ENCODE measurements at regions not wholly inside any gene's neighbourhood (a gene's known extent, or its start where the extent isn't known, plus 50 kb on each side); places are given as distances from the start of the nearest gene placed in this dataset.

DNA sequence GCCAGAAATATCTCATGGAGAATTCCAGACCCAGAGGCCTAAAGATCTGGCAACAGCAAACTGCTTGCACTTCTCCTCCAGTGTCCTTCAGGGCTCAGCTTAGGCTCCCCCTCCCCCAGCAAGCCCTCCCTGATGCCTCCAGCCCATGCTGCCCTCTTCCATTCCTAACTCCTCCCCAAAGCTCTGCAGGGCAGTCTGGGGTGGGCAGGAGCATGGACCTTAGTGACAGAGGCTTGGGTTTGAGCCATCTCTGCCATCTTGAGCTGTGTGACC is 436.8 kb downstream of the PTPRU start (continued):
- TF ChIP-seq ZNF503 (CRISPR knock-in tag; IDR thresholded peaks at IDR 0.05), result no peak
- no peak for TF ChIP-seq RXRB (CRISPR knock-in tag; IDR thresholded peaks at IDR 0.05; ENCODE audit: borderline replicate concordance)
- TF ChIP-seq RELA (CRISPR knock-in tag; IDR thresholded peaks at IDR 0.05), result no peak
- TF ChIP-seq JDP2 (CRISPR knock-in tag; IDR thresholded peaks at IDR 0.05; ENCODE audit: borderline replicate concordance), result no peak
- no peak for TF ChIP-seq FOSL1 (CRISPR knock-in tag; IDR thresholded peaks at IDR 0.05; ENCODE audit: borderline replicate concordance)
- no peak for TF ChIP-seq CEBPG (CRISPR knock-in tag; IDR thresholded peaks at IDR 0.05)
- TF ChIP-seq YEATS2 (CRISPR knock-in tag; IDR thresholded peaks at IDR 0.05; ENCODE audit: borderline replicate concordance), result no peak
- TF ChIP-seq ZBTB1 (CRISPR knock-in tag; IDR thresholded peaks at IDR 0.05; ENCODE audit: borderline replicate concordance), result no peak

- no TSS peak for BruUV-seq (replicated peaks)
- POLR2A ChIA-PET, result no interaction called here
- Histone ChIP-seq H3K36me3 (replicated peaks in 1 of 2; ENCODE audit: control insufficient read depth in 1 of 2, insufficient read depth in 2 of 2, low read length in 2 of 2) (no peaks in the 10 kb centered on the region), H3K4me3 (replicated peaks in 1 of 3; ENCODE audit: insufficient read depth in 1 of 3, low read depth in 2 of 3, low read length in 3 of 3) (no peak overlapping the region), H3K79me2 (ENCODE audit: insufficient read depth, low read length) (no peaks in the 10 kb centered on the region), H3K27me3 (ENCODE audit: control insufficient read depth in 1 of 2, insufficient read depth in 2 of 2, low read length in 2 of 2) (no peaks in the 10 kb centered on the region; a peak in 1 of 5 replicates), H3K27ac (ENCODE audit: extremely low read length, insufficient read depth, low read length) (no peak overlapping the region), H2AFZ (ENCODE audit: low read length) (no peak overlapping the region), H3K4me1 (ENCODE audit: insufficient read depth, low read length) (no peaks in the 10 kb centered on the region), H3K9ac (ENCODE audit: insufficient read depth, low read depth, low read length) (no peak overlapping the region), H4K20me1 (ENCODE audit: insufficient read depth, low read length) (no peaks in the 10 kb centered on the region), H3K9me3 (ENCODE audit: low read length) (no peaks in the 10 kb centered on the region), H3K4me2 (ENCODE audit: low read depth, low read length) (no peak overlapping the region)
- CTCF ChIA-PET (ENCODE audit: low intra/inter-chr PET ratio, low total read pairs), result no interaction called here
- no peak for FAIRE-seq
- no peak for ATAC-seq
- intact Hi-C loops (cut with micrococcal nuclease; ENCODE audit: unreplicated experiment), result no loop called here
- in situ Hi-C loops (cut with HindIII; ENCODE audit: extremely low pct_ligation_motif_present, low pct_unique_long_range_greater_than_20kb), result no loop called here
- WGBS (ENCODE audit: low lambda C conversion rate), result 3% methylated on average over 3 of the region's 10 CpGs
- no peak for DNase-seq (ENCODE audit: low spot score)
- TF ChIP-seq MAFK (conservative IDR thresholded peaks at IDR 0.05 in 1 of 2, IDR thresholded peaks at IDR 0.05 in 1 of 2; ENCODE audit: low read length in 2 of 2), result peak in 1 of 2 experiments; percentile 10; a peak in 1 of 4 replicates
- TF ChIP-seq MIXL1 (CRISPR knock-in tag; IDR thresholded peaks at IDR 0.05), result no peak
These were observed 436.3 kb downstream of the PTPRU start for GRCh38 chr1:29672416-29673227.
